Keratinocyte (primary cell): ENCODE measurements at regions not wholly inside any gene's neighbourhood (a gene's known extent, or its start where the extent isn't known, plus 50 kb on each side); places are given as distances from the start of the nearest gene placed in this dataset.

Experiments
- DNase-seq: peaks from one replicate; pipeline ENCODE4 v3.0.0-alpha.2; 2011; ENCODE audit warnings: low read depth, missing footprints, low spot score
- FAIRE-seq: peaks from 2 replicates; lab custom pipeline; 2011; peaks lifted over from hg19 to GRCh38; lab: Jason Lieb, UNC
- H2AFZ ChIP-seq: 2 replicates; pipeline ENCODE4 v1.6.0; 2012; ENCODE audit warnings: low read length, control low read depth, inconsistent platforms; ENCODE audit not compliant: control insufficient read depth
- H3K27ac ChIP-seq: 2 replicates; pipeline ENCODE4 v1.5.1; 2011; ENCODE audit warnings: low read length; ENCODE audit not compliant: control insufficient read depth, insufficient read depth
- H3K27me3 ChIP-seq: 3 replicates; pipeline ENCODE4 v1.6.0; 2011; ENCODE audit warnings: low read length; ENCODE audit not compliant: control insufficient read depth, insufficient read depth; ENCODE audit errors: extremely low read depth
- H3K36me3 ChIP-seq, 2 experiments: 2 replicates in 1 of 2; 3 replicates in 1 of 2; pipeline ENCODE4 v1.5.1; 2011; ENCODE audit warnings: low read length in 2 of 2, mild to moderate bottlenecking in 1 of 2; ENCODE audit not compliant: control insufficient read depth in 2 of 2, insufficient read depth in 2 of 2; ENCODE audit errors: extremely low read depth in 1 of 2
- H3K4me1 ChIP-seq: 3 replicates; pipeline ENCODE4 v1.5.1; 2011; ENCODE audit warnings: low read length; ENCODE audit not compliant: control insufficient read depth, insufficient read depth; ENCODE audit errors: extremely low read depth
- H3K4me2 ChIP-seq: 3 replicates; pipeline ENCODE4 v1.6.0; 2011; ENCODE audit warnings: low read depth, low read length; ENCODE audit not compliant: control insufficient read depth, insufficient read depth; ENCODE audit errors: extremely low read depth
- H3K4me3 ChIP-seq, 3 experiments: fragments of 200-600 bp in 1 of 3; sonication (generic) in 1 of 3; 2 replicates in 2 of 3; 3 replicates in 1 of 3; pipeline ENCODE4 v1.5.1; 2011 to 2016; ENCODE audit warnings: low read length in 3 of 3, mild to moderate bottlenecking in 3 of 3, control low read depth in 2 of 3, inconsistent platforms in 1 of 3, low read depth in 1 of 3, mixed read lengths in 1 of 3, mixed run types in 1 of 3, moderate library complexity in 1 of 3; ENCODE audit not compliant: control insufficient read depth in 2 of 3, insufficient read depth in 2 of 3; ENCODE audit errors: extremely low read depth in 1 of 3
- H3K79me2 ChIP-seq: 2 replicates; pipeline ENCODE4 v1.6.0; 2012; ENCODE audit warnings: low read length; ENCODE audit not compliant: control insufficient read depth, insufficient read depth
- H3K9ac ChIP-seq: 3 replicates; pipeline ENCODE4 v1.6.0; 2011; ENCODE audit warnings: low read length; ENCODE audit not compliant: control insufficient read depth, insufficient read depth; ENCODE audit errors: extremely low read depth
- H3K9me1 ChIP-seq: 3 replicates; pipeline ENCODE4 v1.6.0; 2011; ENCODE audit warnings: low read length; ENCODE audit not compliant: control insufficient read depth, insufficient read depth; ENCODE audit errors: extremely low read depth
- H3K9me3 ChIP-seq: 2 replicates; pipeline ENCODE4 v1.5.1; 2012; ENCODE audit warnings: low read depth, low read length; ENCODE audit not compliant: control insufficient read depth
- H4K20me1 ChIP-seq: 3 replicates; pipeline ENCODE4 v1.6.0; 2011; ENCODE audit warnings: low read length; ENCODE audit not compliant: control insufficient read depth, insufficient read depth; ENCODE audit errors: extremely low read depth
- EZH2 ChIP-seq: IDR thresholded peaks from one replicate; pipeline ENCODE4 v1.6.1; 2012; ENCODE audit warnings: inconsistent platforms, mild to moderate bottlenecking, low read length, moderate library complexity
- dilution Hi-C: fragments of 300-500 bp; cut with MboI; formaldehyde crosslinking; loops from one replicate; pipeline ENCODE4 v1.7.0; 2020; ENCODE audit warnings: low sequenced_read_pairs; ENCODE audit not compliant: extremely low pct_ligation_motif_present
- TF ChIP-seq, protein P1 (sequence below), 3 experiments: IDR thresholded peaks in 1 of 3; conservative IDR thresholded peaks in 1 of 3; optimal IDR thresholded peaks in 1 of 3; 2 replicates in 2 of 3; 3 replicates in 1 of 3; pipeline versions ENCODE3 to v1.5.1; 2011; ENCODE audit warnings: low read length in 3 of 3, mild to moderate bottlenecking in 3 of 3, moderate library complexity in 2 of 3, control low read depth in 1 of 3, inconsistent platforms in 1 of 3; ENCODE audit not compliant: insufficient read depth in 2 of 3; ENCODE audit errors: extremely low read depth in 1 of 3

DNA sequence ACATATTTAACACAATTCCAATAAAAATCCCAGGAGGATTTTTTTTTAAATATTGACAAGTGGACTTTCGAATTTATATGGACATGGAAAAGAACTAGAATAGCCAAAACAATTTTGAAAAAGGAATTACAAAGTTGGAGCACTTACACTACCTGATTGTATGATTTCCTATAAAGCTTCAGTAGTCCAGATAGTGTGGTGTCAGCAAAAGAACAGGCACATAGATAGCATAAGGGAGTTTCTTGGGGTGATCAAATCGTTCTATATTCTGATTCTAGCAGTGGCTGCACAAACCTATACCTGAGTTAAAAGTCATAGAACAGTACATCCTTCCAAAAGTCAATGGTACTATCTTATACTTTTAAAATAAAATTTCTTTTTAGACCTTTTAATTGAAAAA lies 66.4 kb upstream of the CES5A start:
- dilution Hi-C loops, result no loop called here
- H3K4me1 ChIP-seq, result no peaks in the 10 kb centered on the region
- no peaks in the 10 kb centered on the region for H3K36me3 ChIP-seq
- H3K4me2 ChIP-seq, result no peak overlapping the region
- H3K79me2 ChIP-seq, result no peaks in the 10 kb centered on the region
- no peak overlapping the region for H3K9ac ChIP-seq
- no peak overlapping the region for H3K27ac ChIP-seq
- TF ChIP-seq, protein P1, sequence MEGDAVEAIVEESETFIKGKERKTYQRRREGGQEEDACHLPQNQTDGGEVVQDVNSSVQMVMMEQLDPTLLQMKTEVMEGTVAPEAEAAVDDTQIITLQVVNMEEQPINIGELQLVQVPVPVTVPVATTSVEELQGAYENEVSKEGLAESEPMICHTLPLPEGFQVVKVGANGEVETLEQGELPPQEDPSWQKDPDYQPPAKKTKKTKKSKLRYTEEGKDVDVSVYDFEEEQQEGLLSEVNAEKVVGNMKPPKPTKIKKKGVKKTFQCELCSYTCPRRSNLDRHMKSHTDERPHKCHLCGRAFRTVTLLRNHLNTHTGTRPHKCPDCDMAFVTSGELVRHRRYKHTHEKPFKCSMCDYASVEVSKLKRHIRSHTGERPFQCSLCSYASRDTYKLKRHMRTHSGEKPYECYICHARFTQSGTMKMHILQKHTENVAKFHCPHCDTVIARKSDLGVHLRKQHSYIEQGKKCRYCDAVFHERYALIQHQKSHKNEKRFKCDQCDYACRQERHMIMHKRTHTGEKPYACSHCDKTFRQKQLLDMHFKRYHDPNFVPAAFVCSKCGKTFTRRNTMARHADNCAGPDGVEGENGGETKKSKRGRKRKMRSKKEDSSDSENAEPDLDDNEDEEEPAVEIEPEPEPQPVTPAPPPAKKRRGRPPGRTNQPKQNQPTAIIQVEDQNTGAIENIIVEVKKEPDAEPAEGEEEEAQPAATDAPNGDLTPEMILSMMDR (optimal IDR thresholded peaks at IDR 0.05 in 1 of 3, IDR thresholded peaks at IDR 0.05 in 1 of 3, conservative IDR thresholded peaks at IDR 0.05 in 1 of 3; ENCODE audit: extremely low read depth in 1 of 3, insufficient read depth in 2 of 3, low read length in 3 of 3), result no peak
- TF ChIP-seq EZH2, result no peak
- FAIRE-seq (no peak), DNase-seq (no peak)
- no peak overlapping the region for H2AFZ ChIP-seq
- H3K9me1 ChIP-seq, result no peaks in the 10 kb centered on the region
- peaks cover 12% of the 10 kb centered on the region for H3K27me3 ChIP-seq
- H4K20me1 ChIP-seq, result no peaks in the 10 kb centered on the region
- H3K9me3 ChIP-seq, result no peaks in the 10 kb centered on the region
- H3K4me3 ChIP-seq, result no peak overlapping the region

DNA sequence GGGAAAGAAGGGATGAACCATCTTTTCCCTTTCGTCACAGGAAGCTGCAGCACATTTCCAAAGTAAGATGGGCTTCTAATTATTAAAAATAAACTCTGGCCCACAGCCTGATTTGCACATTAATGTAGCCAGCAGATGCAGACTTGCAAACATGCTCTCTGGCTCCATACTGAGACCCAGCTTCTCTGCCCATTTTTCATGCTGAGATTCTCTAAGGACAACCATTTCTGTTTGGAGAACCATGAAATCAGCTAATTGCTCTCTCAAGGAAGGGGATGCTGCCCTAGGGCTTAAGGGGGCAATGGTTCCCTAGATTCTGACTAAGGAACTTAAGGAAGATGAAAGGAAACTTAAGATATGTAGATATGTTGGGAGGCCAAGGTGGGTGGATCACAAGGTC lies 63.0 kb upstream of the CES5A start:
- FAIRE-seq, result no peak
- H3K4me2 ChIP-seq, result no peak overlapping the region
- H3K9me3 ChIP-seq, result no peaks in the 10 kb centered on the region
- no peaks in the 10 kb centered on the region for H3K79me2 ChIP-seq
- no peak overlapping the region for H3K27ac ChIP-seq
- H3K4me3 ChIP-seq, result no peak overlapping the region
- no peak overlapping the region for H2AFZ ChIP-seq
- DNase-seq, result no peak
- dilution Hi-C loops, result no loop called here
- no peaks in the 10 kb centered on the region for H3K36me3 ChIP-seq
- peaks cover 1% of the 10 kb centered on the region for H3K27me3 ChIP-seq
- H3K9ac ChIP-seq, result no peak overlapping the region
- no peaks in the 10 kb centered on the region for H3K4me1 ChIP-seq
- no peaks in the 10 kb centered on the region for H3K9me1 ChIP-seq
- no peaks in the 10 kb centered on the region for H4K20me1 ChIP-seq
- no peak for TF ChIP-seq EZH2
- TF ChIP-seq, protein P1 (optimal IDR thresholded peaks at IDR 0.05 in 1 of 3, IDR thresholded peaks at IDR 0.05 in 1 of 3, conservative IDR thresholded peaks at IDR 0.05 in 1 of 3; ENCODE audit: extremely low read depth in 1 of 3, insufficient read depth in 2 of 3, low read length in 3 of 3), result no peak
